ENCODE measurements at regions not wholly inside any gene's neighbourhood (a gene's known extent, or its start where the extent isn't known, plus 50 kb on each side); places are given as distances from the start of the nearest gene placed in this dataset.

DNA sequence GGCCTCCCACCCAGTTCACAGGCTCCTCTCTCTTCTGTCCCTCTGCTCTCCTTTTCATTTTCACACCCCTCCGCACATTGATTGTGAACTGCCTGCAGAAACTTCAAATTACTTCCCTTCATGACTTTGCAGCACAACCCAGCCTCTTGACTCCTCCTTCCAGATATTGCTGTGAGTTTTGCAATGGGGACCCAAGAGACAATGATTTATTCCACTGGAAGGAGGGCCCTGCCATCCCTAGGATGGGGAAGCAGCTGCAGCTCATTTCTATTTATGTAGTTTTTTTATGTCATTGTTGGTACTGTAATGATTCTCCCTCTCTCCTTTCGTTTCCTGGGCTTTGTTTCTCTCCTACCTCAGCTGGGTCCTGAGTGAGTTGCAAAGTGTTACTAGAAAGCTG is 364.9 kb downstream of the ICE1 start:
- TF ChIP-seq POLR2AphosphoS5 (IDR thresholded peaks at IDR 0.05): no peak
- TF ChIP-seq, protein P1, sequence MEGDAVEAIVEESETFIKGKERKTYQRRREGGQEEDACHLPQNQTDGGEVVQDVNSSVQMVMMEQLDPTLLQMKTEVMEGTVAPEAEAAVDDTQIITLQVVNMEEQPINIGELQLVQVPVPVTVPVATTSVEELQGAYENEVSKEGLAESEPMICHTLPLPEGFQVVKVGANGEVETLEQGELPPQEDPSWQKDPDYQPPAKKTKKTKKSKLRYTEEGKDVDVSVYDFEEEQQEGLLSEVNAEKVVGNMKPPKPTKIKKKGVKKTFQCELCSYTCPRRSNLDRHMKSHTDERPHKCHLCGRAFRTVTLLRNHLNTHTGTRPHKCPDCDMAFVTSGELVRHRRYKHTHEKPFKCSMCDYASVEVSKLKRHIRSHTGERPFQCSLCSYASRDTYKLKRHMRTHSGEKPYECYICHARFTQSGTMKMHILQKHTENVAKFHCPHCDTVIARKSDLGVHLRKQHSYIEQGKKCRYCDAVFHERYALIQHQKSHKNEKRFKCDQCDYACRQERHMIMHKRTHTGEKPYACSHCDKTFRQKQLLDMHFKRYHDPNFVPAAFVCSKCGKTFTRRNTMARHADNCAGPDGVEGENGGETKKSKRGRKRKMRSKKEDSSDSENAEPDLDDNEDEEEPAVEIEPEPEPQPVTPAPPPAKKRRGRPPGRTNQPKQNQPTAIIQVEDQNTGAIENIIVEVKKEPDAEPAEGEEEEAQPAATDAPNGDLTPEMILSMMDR (IDR thresholded peaks at IDR 0.05): no peak

Data from gastroesophageal sphincter (tissue), 3 donors.